Progenitor cell of endocrine pancreas (in vitro differentiated cells): ENCODE measurements at regions not wholly inside any gene's neighbourhood (a gene's known extent, or its start where the extent isn't known, plus 50 kb on each side); places are given as distances from the start of the nearest gene placed in this dataset.

Source experiments
- DNase-seq: peaks from one replicate; pipeline ENCODE4 v3.0.0; 2021; ENCODE audit warnings: low spot score; ENCODE audit not compliant: unreplicated experiment
- H3K27ac Mint-ChIP-seq: 2 replicates; pipeline ENCODE4 v1.8.0; 2021; ENCODE audit warnings: mild to moderate bottlenecking, moderate library complexity, mixed read lengths
- H3K27me3 Mint-ChIP-seq: 2 replicates; pipeline ENCODE4 v1.8.0; 2021; ENCODE audit warnings: mixed read lengths
- H3K36me3 Mint-ChIP-seq: 2 replicates; pipeline ENCODE4 v1.8.0; 2022; ENCODE audit warnings: mixed read lengths; ENCODE audit not compliant: insufficient read depth
- H3K4me1 Mint-ChIP-seq: 2 replicates; pipeline ENCODE4 v1.8.0; 2021; ENCODE audit warnings: low read depth, mixed read lengths
- H3K4me3 Mint-ChIP-seq: 2 replicates; pipeline ENCODE4 v1.8.0; 2021; ENCODE audit warnings: low read depth, mild to moderate bottlenecking, moderate library complexity, mixed read lengths
- H3K9me3 Mint-ChIP-seq: 2 replicates; pipeline ENCODE4 v1.8.0; 2021; ENCODE audit warnings: low read depth, mixed read lengths
- TF ChIP-seq, protein P1 (sequence below): fragments of 200-600 bp; sonication (generic); IDR thresholded peaks from one replicate; pipeline ENCODE4 v1.5.0; 2021; ENCODE audit warnings: antibody characterized with exemption, mild to moderate bottlenecking; ENCODE audit not compliant: unreplicated experiment

DNA sequence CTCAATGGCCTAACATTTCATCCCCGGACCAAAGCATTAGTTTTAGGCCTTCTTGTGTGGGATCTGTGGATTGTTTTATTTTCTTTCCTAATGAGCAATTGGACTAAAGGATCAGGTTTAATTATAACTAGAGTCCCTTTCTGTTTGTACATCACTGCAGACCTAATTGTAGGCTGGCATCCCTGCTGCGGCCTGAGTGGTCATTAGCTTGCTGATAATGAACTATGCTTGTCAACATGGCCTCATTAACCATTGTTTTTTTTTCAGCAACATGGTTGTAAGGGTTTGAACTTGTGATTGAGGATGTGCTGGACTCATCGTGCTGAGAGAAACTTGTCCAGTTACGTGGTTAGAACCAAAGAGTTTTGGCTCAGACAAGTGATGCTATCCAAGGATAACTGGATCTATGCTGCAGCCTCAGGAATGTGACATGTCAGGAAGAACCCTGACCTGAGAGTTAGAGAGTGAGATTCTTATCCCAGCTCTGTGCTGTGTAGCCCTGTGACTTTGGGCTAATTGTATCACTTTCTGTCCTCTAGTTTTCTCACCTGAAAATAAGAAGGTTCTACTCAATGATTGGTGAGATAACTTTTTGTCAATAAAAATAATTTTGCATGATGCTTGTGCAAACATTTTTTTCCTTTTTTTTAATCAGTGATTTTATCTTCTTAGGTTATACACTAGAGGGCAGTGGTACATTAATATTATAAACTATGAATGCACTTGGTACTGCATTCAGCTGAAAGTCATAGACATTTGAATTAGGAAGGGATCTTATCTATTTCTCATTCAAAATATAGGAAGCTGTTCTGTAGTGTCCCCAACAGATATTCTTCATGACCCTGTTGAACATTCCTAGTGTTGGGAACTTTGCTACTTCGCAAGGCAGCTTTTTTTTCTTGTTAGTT, 140.9 kb downstream of the RNF144B start:
- no peak for DNase-seq
- Mint-ChIP-seq H3K36me3 (no peaks in the 10 kb centered on the region), H3K9me3 (no peaks in the 10 kb centered on the region), H3K4me1 (peaks cover 2% of the 10 kb centered on the region), H3K27me3 (peaks cover 9% of the 10 kb centered on the region), H3K4me3 (no peak overlapping the region), H3K27ac (no peak overlapping the region)
- TF ChIP-seq, protein P1, sequence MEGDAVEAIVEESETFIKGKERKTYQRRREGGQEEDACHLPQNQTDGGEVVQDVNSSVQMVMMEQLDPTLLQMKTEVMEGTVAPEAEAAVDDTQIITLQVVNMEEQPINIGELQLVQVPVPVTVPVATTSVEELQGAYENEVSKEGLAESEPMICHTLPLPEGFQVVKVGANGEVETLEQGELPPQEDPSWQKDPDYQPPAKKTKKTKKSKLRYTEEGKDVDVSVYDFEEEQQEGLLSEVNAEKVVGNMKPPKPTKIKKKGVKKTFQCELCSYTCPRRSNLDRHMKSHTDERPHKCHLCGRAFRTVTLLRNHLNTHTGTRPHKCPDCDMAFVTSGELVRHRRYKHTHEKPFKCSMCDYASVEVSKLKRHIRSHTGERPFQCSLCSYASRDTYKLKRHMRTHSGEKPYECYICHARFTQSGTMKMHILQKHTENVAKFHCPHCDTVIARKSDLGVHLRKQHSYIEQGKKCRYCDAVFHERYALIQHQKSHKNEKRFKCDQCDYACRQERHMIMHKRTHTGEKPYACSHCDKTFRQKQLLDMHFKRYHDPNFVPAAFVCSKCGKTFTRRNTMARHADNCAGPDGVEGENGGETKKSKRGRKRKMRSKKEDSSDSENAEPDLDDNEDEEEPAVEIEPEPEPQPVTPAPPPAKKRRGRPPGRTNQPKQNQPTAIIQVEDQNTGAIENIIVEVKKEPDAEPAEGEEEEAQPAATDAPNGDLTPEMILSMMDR = peak; percentile 31

DNA sequence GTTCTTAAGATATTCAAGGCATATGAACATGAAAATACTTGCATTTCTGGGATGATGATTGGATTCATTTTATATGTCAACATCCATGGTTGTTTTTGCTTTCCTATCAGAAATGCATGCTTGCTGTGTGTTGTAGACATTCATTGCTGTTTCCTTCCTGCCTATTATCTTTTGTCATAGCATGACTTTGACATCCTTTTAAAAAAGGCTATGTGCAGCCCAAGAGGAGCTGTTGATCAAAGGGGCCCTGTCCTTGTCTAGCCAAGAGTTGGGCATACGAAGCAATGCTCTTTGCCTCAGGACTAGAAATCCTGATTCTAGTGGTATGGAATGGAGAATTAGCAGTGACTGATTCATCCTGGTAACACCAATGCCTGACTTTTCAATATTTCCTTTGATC, 143.1 kb downstream of the RNF144B start:
- no peaks in the 10 kb centered on the region for H3K9me3 Mint-ChIP-seq
- DNase-seq = no peak
- peaks cover 8% of the 10 kb centered on the region for H3K4me1 Mint-ChIP-seq
- H3K36me3 Mint-ChIP-seq = no peaks in the 10 kb centered on the region
- no peak overlapping the region for H3K27ac Mint-ChIP-seq
- H3K4me3 Mint-ChIP-seq = no peak overlapping the region
- TF ChIP-seq, protein P1 = no peak
- H3K27me3 Mint-ChIP-seq = peaks cover 9% of the 10 kb centered on the region

- Mint-ChIP-seq H3K4me3 (no peak overlapping the region), H3K9me3 (no peaks in the 10 kb centered on the region), H3K27me3 (peaks cover 2% of the 10 kb centered on the region), H3K27ac (no peak overlapping the region), H3K4me1 (peaks cover 22% of the 10 kb centered on the region), H3K36me3 (no peaks in the 10 kb centered on the region)
- DNase-seq = no peak
- TF ChIP-seq, protein P1 = no peak
These were observed 145.0 kb downstream of the RNF144B start for GRCh38 chr6:18532139-18532538.

- H3K36me3 Mint-ChIP-seq = no peaks in the 10 kb centered on the region
- peak overlapping the region; percentile 42 for H3K27ac Mint-ChIP-seq
- no peak for DNase-seq
- H3K4me3 Mint-ChIP-seq = no peak overlapping the region
- TF ChIP-seq, protein P1 = no peak
- no peaks in the 10 kb centered on the region for H3K9me3 Mint-ChIP-seq
- H3K27me3 Mint-ChIP-seq = peaks cover 2% of the 10 kb centered on the region
- peaks cover 22% of the 10 kb centered on the region for H3K4me1 Mint-ChIP-seq
These were observed 146.6 kb downstream of the RNF144B start for GRCh38 chr6:18533793-18534192.

DNA sequence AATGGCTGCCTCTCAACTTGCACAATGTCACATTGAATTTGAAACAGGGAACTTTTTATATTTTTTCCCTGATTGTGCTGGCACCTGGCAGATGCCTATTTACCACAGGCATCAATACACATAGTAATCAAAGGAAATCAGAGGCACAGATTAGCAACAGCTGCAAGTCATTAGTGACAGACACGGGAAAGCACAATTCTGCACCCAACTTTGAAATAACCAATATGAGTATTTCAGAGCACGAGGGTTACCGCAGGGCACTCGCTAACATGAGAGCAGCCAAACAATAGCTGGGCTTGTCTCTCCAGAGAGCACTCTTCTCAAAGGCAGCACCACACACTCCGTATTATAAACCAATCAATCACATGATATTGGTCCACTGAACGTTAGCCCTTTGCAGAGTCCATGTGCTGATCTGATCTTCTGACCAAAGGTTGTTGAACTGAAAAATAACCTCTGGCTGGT, 149.5 kb downstream of the RNF144B start:
- peaks cover 22% of the 10 kb centered on the region for H3K4me1 Mint-ChIP-seq
- H3K4me3 Mint-ChIP-seq = no peak overlapping the region
- H3K27ac Mint-ChIP-seq = peak overlapping the region; percentile 54
- H3K9me3 Mint-ChIP-seq = no peaks in the 10 kb centered on the region
- TF ChIP-seq, protein P1 = no peak
- peaks cover 2% of the 10 kb centered on the region for H3K27me3 Mint-ChIP-seq
- no peak for DNase-seq
- no peaks in the 10 kb centered on the region for H3K36me3 Mint-ChIP-seq
